ENCODE measurements at regions not wholly inside any gene's neighbourhood (a gene's known extent, or its start where the extent isn't known, plus 50 kb on each side); places are given as distances from the start of the nearest gene placed in this dataset.
"Not testable (repeated sequence)": the region's sequence is repeated elsewhere in the genome, so short reads cannot be mapped to it uniquely, and the experiment has no call there.

DNA sequence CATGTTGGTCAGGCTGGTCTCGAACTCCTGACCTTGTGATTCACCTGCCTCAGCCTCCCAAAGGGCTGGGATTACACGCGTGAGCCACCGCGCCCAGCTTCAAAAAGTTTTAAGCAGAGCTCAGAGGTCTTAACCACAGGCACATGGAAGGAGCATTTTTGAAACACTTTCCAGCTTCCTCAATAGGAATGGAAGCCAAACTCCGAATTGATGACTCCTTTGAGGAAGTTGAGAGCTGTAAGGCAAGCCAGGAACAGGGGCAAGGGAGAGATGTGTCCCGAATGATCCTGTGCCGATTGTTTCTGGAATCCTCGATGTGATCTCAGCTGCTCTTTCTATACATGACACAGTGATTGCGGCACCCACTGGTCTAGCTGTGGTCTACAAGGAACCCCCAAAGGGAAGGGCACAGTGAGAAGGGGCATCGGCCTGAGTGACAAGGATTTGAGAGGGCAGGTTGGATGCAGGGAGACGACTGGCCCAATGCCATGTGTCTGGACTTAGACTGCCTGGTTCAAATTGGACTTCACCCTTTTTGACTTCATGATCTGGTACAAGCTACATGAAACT is 116.2 kb downstream of the ADRA2C start:
- not testable (repeated sequence) for DNase-seq

- not testable (repeated sequence) for DNase-seq
Observed at GRCh38 chr4:3884261-3884660, 118.1 kb downstream of the ADRA2C start.

- not testable (repeated sequence) for DNase-seq
Observed at GRCh38 chr4:3893590-3893989, 127.4 kb downstream of the ADRA2C start.

DNA sequence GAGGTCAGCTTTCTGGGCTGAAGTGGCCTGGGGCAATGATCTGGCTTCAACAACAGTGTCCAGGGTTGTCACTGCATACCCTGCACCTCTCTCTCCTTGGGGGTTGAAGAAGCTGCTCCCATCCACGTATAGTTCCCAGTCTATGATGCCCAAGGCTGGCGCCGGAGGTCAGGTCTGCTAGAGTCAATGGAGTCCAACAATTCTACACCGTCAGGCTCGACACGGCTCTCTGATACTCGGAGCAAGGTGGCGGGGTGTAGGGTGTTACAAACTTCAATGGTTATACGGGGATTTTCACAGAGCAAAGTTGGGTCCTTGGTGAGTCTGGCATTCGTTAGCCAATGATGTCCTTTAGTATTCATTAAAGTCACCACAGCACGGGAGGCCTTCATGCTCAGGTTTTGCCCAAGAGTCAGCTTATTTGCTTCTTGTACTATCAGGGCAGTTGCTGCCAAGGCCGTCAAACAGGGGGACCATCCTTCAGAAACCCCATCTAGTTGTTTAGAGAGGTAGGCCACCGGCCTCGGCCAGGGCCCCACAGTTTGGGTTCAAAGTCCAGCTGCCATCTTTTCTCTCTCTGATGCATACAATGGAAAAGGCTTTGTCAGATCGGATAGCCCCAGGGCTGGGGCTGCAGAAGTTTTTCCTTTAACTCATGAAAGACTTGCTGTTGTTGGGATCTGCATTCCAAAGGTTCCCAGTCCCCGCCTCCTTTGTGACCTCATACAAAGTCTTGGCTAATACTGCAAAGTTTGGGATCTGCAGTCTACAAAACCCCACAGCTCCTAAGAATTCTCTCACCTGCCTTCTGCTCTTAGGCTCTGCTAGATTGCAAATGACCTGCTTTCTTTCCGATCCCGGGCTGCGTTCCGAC is 128.1 kb downstream of the ADRA2C start:
- not testable (repeated sequence) for DNase-seq

DNA sequence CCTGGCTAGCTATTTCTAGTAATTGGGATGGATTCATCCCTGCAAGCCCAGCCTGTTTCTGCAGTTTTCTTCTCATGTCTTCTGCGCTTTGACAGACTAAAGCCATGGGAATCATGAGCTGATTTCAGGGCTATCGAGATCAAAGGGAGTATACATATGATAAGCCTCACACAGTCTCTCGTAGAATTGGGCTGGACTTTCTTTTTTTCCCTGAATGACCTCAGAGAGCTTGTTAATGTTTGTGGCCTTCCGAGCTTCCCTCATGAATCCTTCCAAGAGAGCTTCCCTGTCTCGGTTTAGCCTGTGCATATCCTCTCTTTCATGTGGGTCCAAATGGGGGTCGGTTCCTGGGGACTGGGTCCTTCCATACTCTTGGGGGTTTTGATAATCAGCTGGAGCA is 130.3 kb downstream of the ADRA2C start:
- DNase-seq, result no peak

DNA sequence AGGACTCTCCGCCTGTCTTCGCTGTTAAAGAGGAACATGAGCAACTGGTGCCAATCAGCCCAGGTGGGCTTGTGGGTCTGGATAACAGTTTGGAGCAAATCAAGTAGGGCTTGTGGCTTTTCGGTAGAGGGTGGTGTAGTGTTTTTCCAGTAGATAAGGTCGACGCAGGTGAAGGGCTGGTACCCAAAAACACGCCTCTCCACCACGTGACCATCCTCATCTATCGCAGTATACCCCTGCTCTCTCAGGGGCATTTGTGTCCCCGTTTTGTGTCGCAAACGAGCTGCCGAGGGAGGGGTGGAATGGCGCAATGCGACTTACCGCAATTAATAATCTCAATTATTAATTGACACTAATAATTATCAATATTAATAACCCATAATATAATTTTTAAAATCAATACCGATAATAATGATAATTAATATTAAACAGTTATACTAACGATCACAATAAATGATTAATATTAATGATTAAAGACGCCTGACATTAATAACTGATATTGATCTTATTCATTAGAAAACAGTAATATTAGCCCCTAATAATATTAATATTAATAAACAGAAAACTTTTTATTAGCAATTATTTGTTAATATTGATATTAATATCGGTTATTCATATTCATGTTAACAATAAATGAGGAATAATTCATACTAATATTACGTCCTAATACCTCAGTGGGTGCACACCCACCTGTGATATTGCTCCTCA is 130.8 kb downstream of the ADRA2C start:
- DNase-seq, result not testable (repeated sequence)

- no peak for DNase-seq
Observed at GRCh38 chr4:3898098-3898497, 131.9 kb downstream of the ADRA2C start.

DNA sequence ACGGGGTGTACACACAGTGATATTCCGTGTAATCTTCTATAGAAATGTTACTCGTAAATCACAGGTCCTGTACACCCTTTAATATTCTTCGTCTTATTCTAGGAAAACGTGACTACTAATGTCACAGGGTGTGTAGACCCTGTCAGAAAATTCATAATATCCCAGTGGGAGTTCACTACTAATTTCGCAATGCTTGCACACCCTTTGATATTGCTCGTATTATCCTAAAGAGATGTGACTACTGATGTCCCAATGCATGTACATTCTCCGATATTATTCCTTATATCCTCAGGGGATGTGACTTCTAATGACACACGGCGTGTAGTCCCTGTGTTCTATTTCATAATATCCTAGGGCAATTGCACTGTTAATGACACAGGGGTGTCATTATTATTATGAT is 132.7 kb downstream of the ADRA2C start:
- not testable (repeated sequence) for DNase-seq

DNA sequence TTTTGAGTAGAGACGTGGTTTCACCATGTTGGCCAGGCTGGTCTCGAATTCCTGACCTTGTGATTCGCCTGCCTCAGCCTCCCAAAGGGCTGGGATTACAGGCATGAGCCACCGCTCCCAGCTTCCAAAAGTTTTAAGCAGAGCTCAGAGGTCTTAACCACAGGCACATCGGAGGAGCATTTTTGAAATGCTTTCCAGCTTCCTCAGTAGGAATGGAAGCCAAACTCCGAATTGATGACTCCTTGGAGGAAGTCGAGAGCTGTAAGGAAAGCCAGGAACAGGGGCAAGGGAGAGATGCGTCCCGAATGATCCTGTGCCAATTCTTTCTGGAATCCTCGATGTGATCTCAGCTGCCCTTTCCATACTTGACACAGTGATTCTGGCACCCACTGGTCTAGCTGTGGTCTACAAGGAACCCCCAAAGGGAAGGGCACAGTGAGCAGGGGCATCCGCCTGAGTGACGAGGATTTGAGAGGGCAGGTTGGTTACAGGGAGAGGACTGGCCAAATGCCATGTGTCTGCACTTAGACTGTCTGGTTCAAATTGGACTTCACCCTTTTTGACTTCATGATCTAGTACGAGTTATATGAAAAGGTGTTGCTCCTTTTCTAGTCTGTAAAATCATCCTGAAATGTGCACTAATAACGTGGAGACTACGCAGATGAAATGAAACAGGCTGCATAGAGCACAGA is 138.2 kb downstream of the ADRA2C start:
- not testable (repeated sequence) for DNase-seq

DNA sequence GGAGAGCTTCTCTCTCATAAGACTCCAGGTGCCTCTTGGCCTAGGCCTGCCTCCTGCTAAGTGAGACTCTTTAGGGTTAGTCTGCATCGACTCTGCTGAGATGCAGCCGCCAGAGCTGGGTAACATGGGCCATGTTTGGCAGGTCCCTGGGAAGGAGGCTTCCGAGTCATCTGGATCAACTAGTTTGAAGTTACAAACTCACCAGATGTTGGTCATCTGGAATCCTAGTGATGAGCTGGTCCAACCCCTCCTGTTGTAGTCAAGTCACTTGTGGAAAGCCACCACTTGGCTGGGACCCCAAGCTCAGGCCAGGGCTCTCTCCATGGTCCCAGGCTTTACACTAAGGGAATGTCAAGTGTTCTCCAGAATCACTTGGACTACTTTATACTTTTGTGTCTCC is 143.4 kb downstream of the ADRA2C start:
- not testable (repeated sequence) for DNase-seq

DNA sequence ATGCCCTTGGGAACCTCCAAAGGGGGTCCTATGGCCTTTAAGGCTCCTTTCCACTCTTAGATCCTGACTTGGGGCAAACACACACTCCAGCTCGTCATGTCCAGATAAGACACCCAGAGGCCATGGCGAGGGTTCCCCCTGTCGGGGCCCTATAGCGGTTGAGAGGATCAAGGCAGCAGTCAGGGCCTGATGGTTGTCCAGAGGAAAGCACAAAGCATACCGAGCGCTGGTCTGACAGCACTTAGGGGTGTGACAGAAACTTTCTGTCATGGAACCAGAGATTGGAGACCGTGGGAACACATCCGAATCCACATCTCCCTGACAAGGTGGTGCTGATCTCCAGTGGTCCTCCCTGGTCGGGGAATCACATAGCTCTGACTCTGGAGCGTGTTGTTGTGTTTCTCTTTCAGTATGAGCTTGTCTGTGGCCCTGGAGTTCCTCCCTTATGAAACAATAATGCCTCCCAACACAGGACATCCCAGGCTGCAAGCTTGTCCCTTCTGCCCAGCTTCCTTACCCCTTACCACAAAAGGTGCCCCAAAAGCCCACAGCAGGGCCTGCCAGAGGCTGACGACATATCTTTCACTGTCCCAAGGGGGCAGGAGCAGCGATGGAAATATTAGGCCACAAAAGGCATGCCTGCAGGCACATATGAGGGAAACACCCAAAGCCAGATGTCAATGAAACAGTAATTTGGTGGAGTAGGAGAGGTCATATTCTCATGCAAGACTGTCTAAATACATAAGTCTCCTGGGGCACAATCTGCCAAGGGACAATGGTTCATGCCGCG is 144.2 kb downstream of the ADRA2C start:
- DNase-seq, result not testable (repeated sequence)

DNA sequence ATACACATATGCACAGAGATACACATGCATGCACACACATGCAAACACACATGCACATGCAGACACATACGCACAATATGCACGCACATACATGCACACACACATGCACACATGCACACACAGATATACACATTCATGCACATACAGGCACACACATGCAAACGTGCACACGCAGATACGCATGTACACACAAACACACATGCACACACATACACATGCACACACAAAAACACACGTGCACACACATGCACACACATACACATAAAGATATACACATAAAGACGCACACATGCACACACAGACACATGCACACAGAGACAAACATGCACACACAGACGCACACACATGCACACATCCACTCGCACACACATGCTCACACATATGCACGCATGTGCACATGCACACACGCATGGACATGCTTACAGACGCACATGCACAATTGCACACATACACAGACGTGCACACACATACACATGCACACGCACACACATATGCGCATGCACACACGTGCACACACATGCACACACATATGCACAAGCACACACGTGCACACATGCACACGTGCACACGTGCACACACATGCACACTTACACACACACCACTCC is 145.2 kb downstream of the ADRA2C start:
- DNase-seq, result no peak

GRCh38 chr4:3914511-3914910 is 148.3 kb downstream of the ADRA2C start:
- not testable (repeated sequence) for DNase-seq

DNA sequence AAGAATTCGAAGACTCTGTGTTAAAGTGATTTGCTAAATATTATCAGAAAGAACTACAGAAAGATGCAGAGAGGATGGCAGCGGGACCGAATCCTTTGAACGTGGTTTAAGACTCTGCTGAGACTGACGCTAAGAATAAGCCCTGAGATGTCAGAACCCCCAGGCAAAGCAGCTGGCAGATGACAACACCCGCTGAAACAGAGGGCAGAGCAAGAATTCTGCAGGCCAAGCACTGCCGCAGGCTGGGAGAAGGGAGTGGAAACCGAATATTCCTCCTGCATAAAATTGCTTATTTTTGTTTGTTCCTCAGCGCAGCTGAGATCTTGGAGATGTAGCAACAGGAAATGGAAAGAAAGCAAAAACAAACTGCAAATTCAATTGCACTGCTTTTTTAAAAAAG is 153.3 kb downstream of the ADRA2C start:
- DNase-seq, result not testable (repeated sequence)

DNA sequence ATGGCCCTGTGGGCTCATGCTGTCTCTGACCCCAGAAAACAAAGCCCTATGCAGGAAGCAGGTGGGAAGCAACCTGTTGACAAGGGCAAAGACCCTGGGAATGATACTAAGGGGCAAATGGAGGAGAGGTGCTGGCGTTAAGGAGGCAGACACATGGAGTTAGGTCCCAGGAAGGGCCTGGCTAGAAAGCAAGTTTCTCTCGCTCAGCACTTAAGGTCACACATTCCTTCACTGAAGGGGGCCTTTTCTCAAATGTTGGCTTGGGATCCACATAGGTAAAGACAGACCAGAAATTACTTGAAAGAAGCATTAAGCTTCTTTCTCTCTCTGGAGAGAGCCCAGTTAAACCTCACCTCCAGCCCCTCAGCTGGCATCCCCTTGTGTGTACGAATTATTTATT is 155.7 kb downstream of the ADRA2C start:
- DNase-seq, result not testable (repeated sequence)

DNA sequence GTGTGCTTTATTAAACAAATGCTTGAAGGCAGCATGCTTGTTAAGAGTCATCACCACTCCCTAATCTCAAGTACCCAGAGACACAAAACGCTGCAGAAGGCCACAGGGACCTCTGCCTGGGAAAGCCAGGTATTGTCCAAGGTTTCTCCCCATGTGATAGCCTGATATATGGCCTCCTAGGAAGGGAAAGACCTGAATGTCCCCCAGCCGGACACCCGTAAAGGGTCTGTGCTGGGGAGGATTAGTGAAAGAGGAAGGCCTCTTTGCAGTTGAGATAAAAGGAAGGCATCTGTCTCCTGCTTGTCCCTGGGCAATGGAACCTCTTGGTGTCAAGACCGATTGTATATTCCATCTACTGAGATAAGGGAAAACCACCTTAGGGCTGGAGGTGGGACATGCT is 159.7 kb downstream of the ADRA2C start:
- DNase-seq, result not testable (repeated sequence)

- DNase-seq, result not testable (repeated sequence)
Observed at GRCh38 chr4:3926271-3926670, 160.1 kb downstream of the ADRA2C start.

GRCh38 chr4:3926969-3927755 is 161.0 kb downstream of the ADRA2C start:
- not testable (repeated sequence) for DNase-seq

DNA sequence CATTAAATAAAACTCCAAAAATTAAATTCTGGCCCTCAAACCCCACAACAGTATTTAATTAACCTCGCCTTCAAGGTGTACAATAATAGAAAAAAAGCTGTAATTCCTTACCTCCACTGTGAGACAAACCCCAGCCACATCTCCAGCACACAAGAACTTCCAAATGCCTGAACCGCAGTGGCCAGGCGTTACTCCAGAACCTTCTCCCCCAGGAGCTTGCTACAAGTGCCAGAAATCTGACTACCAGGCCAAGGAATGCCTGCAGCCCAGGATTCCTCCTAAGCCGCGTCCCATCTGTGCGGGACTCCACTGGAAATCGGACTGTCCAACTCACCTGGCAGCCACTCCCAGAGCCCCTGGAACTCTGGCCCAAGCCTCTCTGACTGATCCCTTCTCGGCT is 163.2 kb downstream of the ADRA2C start:
- DNase-seq, result not testable (repeated sequence)

DNA sequence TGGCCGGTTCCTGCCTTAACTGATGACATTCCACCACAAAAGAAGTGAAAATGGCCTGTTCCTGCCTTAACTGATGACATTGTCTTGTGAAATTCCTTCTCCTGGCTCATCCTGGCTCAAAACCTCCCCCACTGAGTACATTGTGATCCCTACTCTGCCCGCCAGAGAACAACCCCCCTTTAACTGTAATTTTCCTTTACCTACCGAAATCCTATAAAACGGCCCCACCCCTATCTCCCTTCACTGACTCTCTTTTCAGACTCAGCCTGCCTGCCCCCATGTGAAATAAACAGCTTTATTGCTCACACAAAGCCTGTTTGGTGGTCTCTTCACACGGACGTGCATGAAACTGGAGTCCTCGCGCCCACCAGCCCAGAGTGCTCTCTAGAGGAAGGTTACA is 166.5 kb downstream of the ADRA2C start:
- not testable (repeated sequence) for DNase-seq

DNA sequence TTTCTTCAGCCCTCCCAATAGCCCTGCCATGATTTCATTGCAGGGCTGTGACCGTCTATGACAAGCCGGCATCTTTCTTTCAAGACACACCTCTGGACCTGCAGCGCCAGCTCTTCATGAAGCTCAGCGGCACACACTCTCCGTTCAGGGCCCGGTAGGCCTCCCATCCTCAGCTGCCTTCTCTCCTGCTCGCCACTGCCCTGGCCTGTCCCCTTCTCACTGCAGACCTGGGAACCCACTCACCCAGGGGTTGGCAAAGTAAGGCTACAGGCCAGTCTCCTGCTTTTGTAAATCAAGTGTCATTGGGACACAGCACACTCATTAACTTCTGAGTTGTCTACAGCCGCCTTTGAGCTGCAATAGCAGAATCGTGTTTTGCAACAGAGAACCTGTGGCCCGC is 169.2 kb downstream of the ADRA2C start:
- not testable (repeated sequence) for DNase-seq
